NCI-H1092 treated with DMSO at 0.1 percent for 48 hours (cell line): ENCODE measurements at regions not wholly inside any gene's neighbourhood (a gene's known extent, or its start where the extent isn't known, plus 50 kb on each side); places are given as distances from the start of the nearest gene placed in this dataset.
A peak's percentile ranks its signal among the peaks of the same experiment; 100 is the strongest.

Source experiments
- DNase-seq: peaks from one replicate; lab custom pipeline; 2025; lab: John Stamatoyannopoulos, UW

DNA sequence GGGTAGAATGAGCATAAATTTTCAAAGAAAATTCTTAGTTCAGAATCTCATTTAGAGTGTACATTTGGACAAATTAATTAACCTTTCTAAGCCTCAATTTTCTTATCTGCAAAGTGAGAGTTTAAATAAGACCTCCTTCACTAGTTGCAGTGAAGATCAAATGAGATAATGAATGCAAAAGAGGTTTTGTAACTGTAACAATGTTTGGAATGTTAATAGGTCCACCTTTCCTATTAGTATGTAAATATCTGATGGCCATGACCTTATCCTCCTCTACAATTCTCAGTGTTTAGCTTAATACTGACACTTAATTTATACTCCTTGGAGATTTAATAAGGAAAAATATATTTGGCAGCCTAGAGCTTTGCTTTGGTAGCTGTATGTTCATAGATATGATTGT lies 138.8 kb downstream of the GABRG1 start:
- DNase-seq = no peak

GRCh38 chr4:45971108-45971507 lies 152.7 kb downstream of the GABRG1 start:
- no peak for DNase-seq

GRCh38 chr4:45957353-45957752 lies 166.5 kb downstream of the GABRG1 start:
- DNase-seq = no peak

- DNase-seq = no peak
Observed at GRCh38 chr4:45954276-45954675, 169.6 kb downstream of the GABRG1 start.

- no peak for DNase-seq
Observed at GRCh38 chr4:45951153-45951552, 172.7 kb downstream of the GABRG1 start.

DNA sequence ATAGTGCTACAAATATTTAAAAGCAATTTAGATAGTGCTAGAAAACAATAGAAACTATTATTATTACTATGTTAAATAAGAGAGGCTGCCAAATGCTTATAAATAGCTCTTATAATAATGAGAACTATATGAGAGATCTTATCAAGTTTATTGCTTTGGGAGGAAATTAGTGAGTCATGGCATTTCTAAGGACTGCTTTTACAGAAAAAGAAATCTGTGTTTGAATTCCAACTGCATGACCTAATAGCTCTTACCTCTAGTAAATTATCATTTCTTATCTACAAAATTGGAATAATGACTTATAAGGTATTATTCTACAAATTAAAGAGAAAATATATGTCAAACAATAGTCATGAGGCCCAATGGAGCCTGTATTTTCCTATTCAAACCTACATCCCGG lies 177.2 kb downstream of the GABRG1 start:
- DNase-seq = no peak

DNA sequence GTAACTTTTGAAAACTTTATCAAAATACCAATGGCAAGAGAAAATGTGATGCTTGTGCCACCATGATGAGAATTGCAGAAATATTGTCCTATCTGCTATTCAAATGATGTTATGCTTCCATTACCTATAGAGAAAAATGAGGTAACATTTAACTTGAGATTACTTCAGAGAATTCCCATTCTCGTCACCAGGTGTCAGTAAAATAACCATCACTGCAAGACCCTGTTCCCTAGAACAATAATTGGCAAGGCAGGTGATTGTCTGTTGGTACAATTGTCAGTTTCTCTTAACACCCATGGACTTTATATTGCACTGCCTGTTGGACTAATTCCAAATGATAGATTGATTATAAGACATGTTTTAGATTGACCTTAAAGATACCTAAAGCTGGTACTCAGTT lies 179.9 kb downstream of the GABRG1 start:
- DNase-seq = peak; percentile 1

- no peak for DNase-seq
Observed at GRCh38 chr4:45939056-45939455, 184.8 kb downstream of the GABRG1 start.

GRCh38 chr4:45931154-45931553 lies 192.7 kb downstream of the GABRG1 start:
- DNase-seq = no peak

DNA sequence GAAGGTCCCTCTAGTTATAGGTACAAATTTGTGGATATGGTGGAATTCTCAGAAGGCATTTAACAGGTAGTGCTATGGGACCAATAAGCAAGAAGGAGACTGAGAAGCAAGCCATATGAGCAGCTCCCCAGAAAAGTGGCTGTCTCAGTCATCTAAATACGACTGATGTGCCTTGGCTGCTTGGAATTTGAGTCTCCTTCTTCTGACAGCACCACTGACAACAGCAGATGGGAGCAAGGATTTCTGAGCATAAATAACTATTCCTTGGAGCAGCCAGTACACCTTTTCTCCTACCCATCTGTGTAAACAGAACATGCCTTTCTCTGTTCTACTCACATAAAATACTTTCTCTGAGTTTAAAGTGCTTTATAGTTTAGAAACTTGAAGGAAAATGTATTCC lies 196.2 kb downstream of the GABRG1 start:
- DNase-seq = no peak

GRCh38 chr4:45925809-45926208 lies 198.0 kb downstream of the GABRG1 start:
- no peak for DNase-seq

- no peak for DNase-seq
Observed at GRCh38 chr4:45920861-45921260, 203.0 kb downstream of the GABRG1 start.

DNA sequence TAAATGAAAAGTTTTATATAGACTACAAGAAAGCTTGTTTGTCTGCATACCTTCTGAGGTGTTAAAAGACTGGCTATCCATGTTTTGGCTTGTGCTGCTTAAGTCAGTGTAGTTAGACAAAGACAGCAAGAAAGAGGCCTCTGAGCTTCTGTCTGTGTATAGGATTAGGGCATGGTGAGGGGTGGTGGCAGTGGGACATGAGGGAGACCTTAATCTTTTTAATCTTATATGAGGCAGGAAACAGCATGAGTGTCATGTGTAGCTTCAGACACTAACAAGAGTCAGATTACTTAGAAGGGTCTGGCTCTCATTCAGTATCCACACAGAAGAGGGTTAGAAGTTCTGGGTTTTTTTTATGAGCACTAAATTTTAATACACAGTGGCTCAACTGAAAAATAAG lies 213.3 kb downstream of the GABRG1 start:
- no peak for DNase-seq

GRCh38 chr4:45897946-45898585 lies 225.8 kb downstream of the GABRG1 start:
- no peak for DNase-seq

GRCh38 chr4:45883421-45883820 lies 240.4 kb downstream of the GABRG1 start:
- DNase-seq = no peak

DNA sequence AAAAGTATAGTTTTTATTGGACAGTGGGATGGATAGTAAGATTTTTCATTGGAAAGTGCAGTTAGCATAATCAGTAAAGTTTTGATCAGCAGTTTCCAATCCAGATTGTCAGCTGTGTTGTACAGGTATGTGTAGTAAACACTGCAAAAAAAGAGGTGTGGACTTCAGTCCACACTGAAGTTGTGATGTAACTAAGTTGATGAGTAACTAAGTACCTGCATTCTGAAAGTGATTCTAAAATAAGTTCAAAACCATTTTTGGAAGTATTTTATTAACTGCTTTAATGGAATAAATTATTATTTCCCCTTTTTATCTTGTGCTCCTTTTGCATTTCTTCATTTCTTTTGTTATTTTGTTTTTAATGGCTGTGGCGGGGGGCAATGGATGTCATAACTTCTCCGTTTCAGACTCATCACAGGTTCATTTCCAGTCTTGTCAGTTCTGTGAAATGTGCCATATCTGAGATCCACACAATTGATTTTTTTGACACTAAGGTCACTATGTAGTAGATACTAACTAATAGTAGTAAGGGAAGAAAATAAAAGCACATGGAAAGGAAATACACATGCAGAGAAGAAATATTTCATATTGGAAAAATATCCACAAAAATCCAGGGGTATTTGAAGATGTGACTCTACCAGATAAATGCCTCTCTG lies 247.5 kb downstream of the GABRG1 start:
- DNase-seq = no peak

DNA sequence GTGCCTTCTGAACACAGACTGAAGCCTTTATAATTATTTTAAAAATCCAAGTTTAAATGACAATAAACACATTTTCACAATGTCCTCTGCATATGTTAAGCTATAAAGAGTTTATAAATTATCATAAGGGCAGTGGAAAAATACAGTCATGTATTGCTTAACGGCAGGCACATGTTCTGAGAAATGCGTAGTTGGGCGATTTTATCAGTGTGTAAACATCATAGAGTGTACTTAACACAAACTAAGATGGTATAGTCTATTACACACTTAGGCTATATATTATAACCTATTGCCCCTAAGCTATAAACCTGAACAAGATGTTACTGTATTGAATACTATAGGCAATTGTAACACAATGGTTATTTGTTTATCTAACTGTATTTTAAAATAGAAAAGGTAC lies 254.7 kb downstream of the GABRG1 start:
- DNase-seq = no peak

DNA sequence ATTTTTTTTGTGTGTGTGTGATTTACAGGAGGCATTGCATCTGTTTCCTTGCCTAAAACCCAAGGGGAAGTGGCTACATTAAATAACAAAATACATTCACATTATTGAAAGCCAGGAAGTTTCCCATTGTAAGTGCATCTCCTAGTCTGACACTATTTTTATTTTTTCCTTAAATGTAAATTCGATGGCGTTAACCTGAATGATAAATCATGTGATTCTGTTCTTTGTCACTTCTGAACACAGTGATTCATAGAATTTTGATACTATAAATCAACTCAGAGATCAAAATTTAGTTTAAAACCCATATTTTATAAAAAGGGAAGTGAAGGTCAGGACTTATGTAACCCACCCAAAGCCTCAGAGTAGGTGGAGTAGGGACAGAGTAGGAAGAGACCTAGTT lies 258.1 kb downstream of the GABRG1 start:
- DNase-seq = no peak

- no peak for DNase-seq
Observed at GRCh38 chr4:45855857-45856256, 268.0 kb downstream of the GABRG1 start.

DNA sequence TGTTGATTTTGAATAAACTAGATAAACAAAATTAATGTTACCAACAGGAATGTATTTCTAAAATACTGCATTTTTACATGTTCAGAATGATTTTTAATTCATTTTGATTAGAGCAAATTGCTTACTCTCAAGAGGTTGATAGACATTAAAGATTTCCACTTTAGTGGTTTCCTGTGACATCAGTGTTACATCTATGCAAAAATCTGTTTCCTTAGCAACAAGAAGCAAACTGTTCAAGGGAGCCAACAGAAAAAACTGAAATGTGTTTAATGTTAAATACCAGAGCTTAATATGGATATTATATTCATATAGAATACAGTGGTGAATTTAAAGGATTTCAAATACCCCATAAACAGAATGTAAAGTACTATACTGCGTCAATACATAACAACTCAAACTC lies 277.8 kb downstream of the GABRG1 start:
- DNase-seq = no peak

- no peak for DNase-seq
Observed at GRCh38 chr4:45841791-45842190, 282.1 kb downstream of the GABRG1 start.

DNA sequence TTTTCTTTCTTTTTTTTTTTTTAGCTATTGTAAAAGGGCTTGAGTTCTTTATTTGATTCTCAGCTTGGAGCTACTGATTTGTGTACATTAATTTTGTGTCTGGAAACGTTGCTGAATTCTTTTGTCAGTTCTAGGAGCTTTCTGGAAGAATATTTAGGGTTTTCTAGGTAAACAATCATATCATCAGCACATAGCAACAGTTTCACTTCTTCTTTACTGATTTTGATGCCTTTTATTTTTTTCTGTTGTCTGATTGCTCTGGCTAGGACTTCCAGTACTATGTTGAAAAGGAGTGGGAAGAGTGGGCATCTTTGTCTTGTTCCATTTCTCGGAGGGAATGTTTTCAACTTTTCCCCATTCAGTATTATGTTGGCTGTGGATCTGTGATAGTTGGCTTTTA lies 292.2 kb downstream of the GABRG1 start:
- DNase-seq = no peak

DNA sequence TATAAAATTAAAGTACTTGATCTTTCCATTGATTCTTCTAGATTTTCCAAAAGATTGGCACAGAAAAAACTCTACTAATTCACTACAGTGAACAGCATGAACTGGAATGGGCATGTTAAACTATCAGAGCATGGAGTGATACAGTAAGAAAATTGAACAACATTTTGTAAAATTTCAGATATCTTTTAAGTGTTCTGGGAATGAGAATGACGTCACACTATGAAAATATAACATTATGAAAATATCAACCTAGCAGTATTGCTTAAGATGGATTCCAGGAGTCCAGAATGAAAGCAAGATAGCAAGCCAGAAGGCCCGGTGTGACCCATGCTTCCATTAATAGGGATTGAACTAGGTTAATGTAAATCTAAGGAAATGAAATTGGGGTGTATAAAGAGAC lies 319.9 kb downstream of the GABRG1 start:
- no peak for DNase-seq

GRCh38 chr4:45795135-45795534 lies 328.7 kb downstream of the GABRG1 start:
- DNase-seq = no peak
